ENCODE measurements at regions not wholly inside any gene's neighbourhood (a gene's known extent, or its start where the extent isn't known, plus 50 kb on each side); places are given as distances from the start of the nearest gene placed in this dataset.

- no peak for DNase-seq
These were observed 451.2 kb downstream of the RAB28 start for GRCh38 chr4:13032936-13033335.

- no peak for DNase-seq
These were observed 459.7 kb downstream of the RAB28 start for GRCh38 chr4:13024147-13025105.

- no peak for DNase-seq
These were observed 476.2 kb downstream of the RAB28 start for GRCh38 chr4:13007802-13008470.

GRCh38 chr4:12993923-12994322, 490.2 kb downstream of the RAB28 start:
- no peak for DNase-seq

- DNase-seq: no peak
These were observed 496.9 kb downstream of the RAB28 start for GRCh38 chr4:12987284-12987683.

GRCh38 chr4:12979797-12980196, 504.3 kb downstream of the RAB28 start:
- no peak for DNase-seq

GRCh38 chr4:12978310-12978709, 505.8 kb downstream of the RAB28 start:
- DNase-seq: no peak

- DNase-seq: no peak
These were observed 508.6 kb downstream of the RAB28 start for GRCh38 chr4:12975511-12975910.

GRCh38 chr4:12973522-12973921, 510.6 kb downstream of the RAB28 start:
- no peak for DNase-seq

- no peak for DNase-seq
These were observed 515.8 kb downstream of the RAB28 start for GRCh38 chr4:12968345-12968744.

GRCh38 chr4:12966726-12967125, 517.4 kb downstream of the RAB28 start:
- DNase-seq: no peak

- DNase-seq: no peak
These were observed 518.8 kb downstream of the RAB28 start for GRCh38 chr4:12965334-12965733.

- no peak for DNase-seq
These were observed 520.2 kb downstream of the RAB28 start for GRCh38 chr4:12963912-12964311.

- no peak for DNase-seq
These were observed 520.8 kb downstream of the RAB28 start for GRCh38 chr4:12963291-12963690.

GRCh38 chr4:12961713-12962112, 522.4 kb downstream of the RAB28 start:
- DNase-seq: no peak

GRCh38 chr4:12958436-12958835, 525.7 kb downstream of the RAB28 start:
- DNase-seq: no peak

GRCh38 chr4:12957108-12957507, 527.0 kb downstream of the RAB28 start:
- no peak for DNase-seq

- DNase-seq: no peak
These were observed 528.1 kb downstream of the RAB28 start for GRCh38 chr4:12956026-12956425.

- DNase-seq: no peak
These were observed 534.2 kb downstream of the RAB28 start for GRCh38 chr4:12949719-12950490.

GRCh38 chr4:12943069-12943468, 541.1 kb downstream of the RAB28 start:
- DNase-seq: no peak

GRCh38 chr4:12933760-12934221, 550.3 kb downstream of the RAB28 start:
- DNase-seq: no peak

GRCh38 chr4:12932203-12932788, 551.8 kb downstream of the RAB28 start:
- no peak for DNase-seq

GRCh38 chr4:12929784-12930183, 554.4 kb downstream of the RAB28 start:
- no peak for DNase-seq
